ENCODE measurements at regions not wholly inside any gene's neighbourhood (a gene's known extent, or its start where the extent isn't known, plus 50 kb on each side); places are given as distances from the start of the nearest gene placed in this dataset.

DNA sequence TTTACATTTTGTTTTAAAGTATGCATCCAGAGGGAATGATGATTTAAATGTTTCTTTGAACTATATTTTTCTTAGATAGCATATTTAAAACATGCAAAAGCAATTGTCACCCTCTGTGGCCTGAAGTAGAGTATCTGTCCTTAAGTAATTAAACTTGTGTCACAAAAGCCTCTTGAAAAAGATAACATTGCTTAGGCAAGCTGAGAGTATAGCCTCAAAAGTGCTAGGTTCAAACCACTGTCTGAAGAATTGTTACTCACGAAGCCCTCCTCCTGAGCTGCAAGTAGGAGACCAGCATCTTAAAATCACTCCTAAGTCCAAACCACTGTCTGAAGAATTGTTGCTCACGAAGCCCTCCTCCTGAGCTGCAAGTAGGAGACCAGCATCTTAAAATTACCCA, 378.0 kb upstream of the PRR16 start:
- TF ChIP-seq CTCF (conservative IDR thresholded peaks at IDR 0.05; ENCODE audit: low read depth, low read length) (no peak), EZH2 (IDR thresholded peaks at IDR 0.05; ENCODE audit: borderline replicate concordance, low read depth, low read length, poor library complexity, severe bottlenecking) (no peak)
